ENCODE measurements at regions not wholly inside any gene's neighbourhood (a gene's known extent, or its start where the extent isn't known, plus 50 kb on each side); places are given as distances from the start of the nearest gene placed in this dataset.

- TF ChIP-seq CTCF (IDR thresholded peaks at IDR 0.05), result no peak
- TF ChIP-seq POLR2A (IDR thresholded peaks at IDR 0.05), result no peak
Observed at GRCh38 chr6:87873556-87873955, 171.5 kb upstream of the AKIRIN2 start.

Measured in body of pancreas (tissue), 4 donors.